Cardiac muscle cell (in vitro differentiated cells and primary cell): ENCODE measurements at regions not wholly inside any gene's neighbourhood (a gene's known extent, or its start where the extent isn't known, plus 50 kb on each side); places are given as distances from the start of the nearest gene placed in this dataset.

Experiments used
- DNase-seq, 2 donors: peaks; one replicate each; pipeline versions ENCODE4 v3.0.0 to v3.0.0-alpha.2; 2010 to 2017; ENCODE audit warnings: low read depth in 1 of 2, low spot score in 1 of 2
- H3K27ac ChIP-seq: fragments of 200-600 bp; sonication (generic); 2 replicates; pipeline ENCODE4 v1.5.1; 2016
- H3K27me3 ChIP-seq: fragments of 200-600 bp; sonication (generic); 2 replicates; pipeline ENCODE4 v1.6.0; 2016; ENCODE audit warnings: control low read depth
- H3K36me3 ChIP-seq: fragments of 200-600 bp; sonication (generic); 2 replicates; pipeline ENCODE4 v1.5.1; 2016; ENCODE audit warnings: control low read depth
- H3K4me1 ChIP-seq: fragments of 200-600 bp; sonication (generic); 2 replicates; pipeline ENCODE4 v1.8.1; 2017; ENCODE audit warnings: low read depth, mild to moderate bottlenecking, mixed run types
- H3K4me3 ChIP-seq: fragments of 200-600 bp; sonication (generic); 2 replicates; pipeline ENCODE4 v1.5.1; 2016; ENCODE audit warnings: mild to moderate bottlenecking
- H3K9me3 ChIP-seq: fragments of 200-600 bp; sonication (generic); 2 replicates; pipeline ENCODE4 v1.5.1; 2017; ENCODE audit warnings: low read depth, mild to moderate bottlenecking, control low read depth
- TF ChIP-seq, protein P1 (sequence below): IDR thresholded peaks from 2 replicates; pipeline ENCODE4 v1.5.1; 2012; ENCODE audit warnings: low read depth, mild to moderate bottlenecking, low read length

DNA sequence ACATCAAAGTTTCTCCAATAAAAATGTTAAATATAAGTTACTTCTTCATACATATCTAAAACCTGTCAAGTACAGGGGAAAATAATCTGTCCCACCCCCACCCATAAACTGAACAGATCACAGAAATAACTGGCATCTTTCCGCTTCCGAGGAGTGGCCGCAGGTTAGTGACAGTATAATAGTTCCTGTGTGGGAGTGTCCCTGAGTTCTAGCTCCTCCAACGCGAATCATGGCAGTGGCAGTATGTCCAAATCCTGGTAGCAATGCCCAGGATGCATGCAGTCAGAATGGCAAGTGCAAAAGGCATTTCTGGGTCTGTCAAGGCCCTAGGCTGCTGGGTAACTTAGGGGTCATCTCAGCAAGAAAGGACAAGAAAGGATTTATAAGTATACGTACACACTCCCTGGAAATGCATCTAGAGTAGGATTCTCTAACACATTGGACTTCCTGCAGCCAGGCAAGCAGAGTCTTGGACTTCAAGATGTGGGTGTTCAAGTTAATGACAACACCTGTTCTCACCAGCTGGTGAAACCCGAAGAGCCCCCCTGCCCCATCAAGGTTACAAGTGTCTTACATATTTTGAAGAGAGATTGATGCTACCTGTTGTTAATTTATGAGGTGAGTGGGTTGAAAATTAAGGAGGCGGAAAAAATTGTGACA is 94.4 kb upstream of the COL1A2 start:
- H3K27ac ChIP-seq: no peak overlapping the region
- peaks cover 22% of the 10 kb centered on the region for H3K4me1 ChIP-seq
- DNase-seq: no peak
- H3K9me3 ChIP-seq: no peaks in the 10 kb centered on the region
- TF ChIP-seq, protein P1, sequence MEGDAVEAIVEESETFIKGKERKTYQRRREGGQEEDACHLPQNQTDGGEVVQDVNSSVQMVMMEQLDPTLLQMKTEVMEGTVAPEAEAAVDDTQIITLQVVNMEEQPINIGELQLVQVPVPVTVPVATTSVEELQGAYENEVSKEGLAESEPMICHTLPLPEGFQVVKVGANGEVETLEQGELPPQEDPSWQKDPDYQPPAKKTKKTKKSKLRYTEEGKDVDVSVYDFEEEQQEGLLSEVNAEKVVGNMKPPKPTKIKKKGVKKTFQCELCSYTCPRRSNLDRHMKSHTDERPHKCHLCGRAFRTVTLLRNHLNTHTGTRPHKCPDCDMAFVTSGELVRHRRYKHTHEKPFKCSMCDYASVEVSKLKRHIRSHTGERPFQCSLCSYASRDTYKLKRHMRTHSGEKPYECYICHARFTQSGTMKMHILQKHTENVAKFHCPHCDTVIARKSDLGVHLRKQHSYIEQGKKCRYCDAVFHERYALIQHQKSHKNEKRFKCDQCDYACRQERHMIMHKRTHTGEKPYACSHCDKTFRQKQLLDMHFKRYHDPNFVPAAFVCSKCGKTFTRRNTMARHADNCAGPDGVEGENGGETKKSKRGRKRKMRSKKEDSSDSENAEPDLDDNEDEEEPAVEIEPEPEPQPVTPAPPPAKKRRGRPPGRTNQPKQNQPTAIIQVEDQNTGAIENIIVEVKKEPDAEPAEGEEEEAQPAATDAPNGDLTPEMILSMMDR: no peak
- no peaks in the 10 kb centered on the region for H3K36me3 ChIP-seq
- H3K27me3 ChIP-seq: no peaks in the 10 kb centered on the region
- no peak overlapping the region for H3K4me3 ChIP-seq

DNA sequence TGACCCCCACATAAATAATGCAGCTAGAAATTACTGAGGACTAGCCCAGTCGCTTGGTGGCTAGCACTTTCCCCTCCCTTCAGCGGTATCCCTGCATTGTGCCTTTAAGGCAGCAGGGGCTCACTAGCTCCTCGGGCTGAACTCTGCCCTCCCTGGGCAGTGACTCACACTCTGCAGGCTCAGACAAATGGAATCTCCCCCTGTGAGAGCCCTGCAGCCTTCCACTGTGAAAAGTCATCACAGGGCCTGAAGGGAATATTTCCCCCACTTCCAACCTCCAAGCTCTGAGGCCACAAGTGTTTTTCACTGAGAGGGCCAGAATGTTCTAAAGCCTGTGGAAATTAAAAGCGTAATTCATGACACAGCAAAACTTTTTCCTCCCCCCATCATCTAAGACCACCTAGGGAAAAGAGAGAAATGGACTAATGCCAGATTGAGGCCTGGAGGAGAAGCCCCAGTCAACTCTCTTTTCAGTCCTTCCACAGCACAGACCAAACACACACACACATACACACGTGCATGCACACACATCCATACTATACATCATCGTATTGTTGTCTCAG is 93.6 kb upstream of the COL1A2 start:
- DNase-seq: peak; percentile 56 to 97
- H3K4me1 ChIP-seq: peaks cover 22% of the 10 kb centered on the region
- no peak overlapping the region for H3K27ac ChIP-seq
- TF ChIP-seq, protein P1: peak; percentile 30
- H3K27me3 ChIP-seq: no peaks in the 10 kb centered on the region
- no peaks in the 10 kb centered on the region for H3K9me3 ChIP-seq
- no peak overlapping the region for H3K4me3 ChIP-seq
- H3K36me3 ChIP-seq: no peaks in the 10 kb centered on the region

DNA sequence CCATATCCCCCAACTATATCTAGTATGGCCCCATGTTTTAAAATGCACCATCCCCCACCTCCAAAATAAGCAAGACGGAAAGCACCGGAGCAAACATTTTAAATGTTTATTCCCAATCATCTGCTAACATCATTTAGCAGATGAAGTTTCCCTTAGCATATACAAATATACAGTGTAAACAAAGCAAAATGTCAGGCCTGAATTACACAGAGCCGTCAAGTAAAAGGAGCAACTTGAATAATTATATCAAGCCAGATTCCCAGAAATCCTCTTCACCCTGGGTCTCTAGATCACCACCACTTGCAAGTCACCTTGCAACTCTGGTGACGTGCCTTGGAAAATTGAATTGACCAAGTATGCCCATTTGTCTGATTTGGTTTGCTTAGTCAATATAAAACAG is 91.6 kb upstream of the COL1A2 start:
- H3K27me3 ChIP-seq: no peaks in the 10 kb centered on the region

DNA sequence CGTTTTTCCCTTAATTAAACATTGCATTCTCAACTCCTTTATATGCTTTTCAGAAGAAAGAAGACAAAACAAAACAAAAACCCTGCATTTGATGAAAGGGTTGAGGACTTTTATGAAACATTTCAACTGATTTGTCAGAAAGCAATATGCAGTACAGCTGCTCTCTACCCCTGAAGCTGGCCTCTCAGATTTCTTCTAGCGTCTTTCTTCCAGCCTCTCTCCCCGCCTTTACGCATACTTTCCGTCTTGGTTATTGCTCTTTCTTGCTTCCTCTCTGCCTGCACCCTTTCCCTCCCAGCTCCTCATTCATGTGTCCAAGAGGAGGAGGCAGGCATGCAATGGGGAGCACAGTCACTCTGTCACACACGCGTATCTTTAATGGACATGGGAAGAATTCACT is 91.0 kb upstream of the COL1A2 start:
- TF ChIP-seq, protein P1: no peak
- H3K36me3 ChIP-seq: no peaks in the 10 kb centered on the region
- no peak overlapping the region for H3K27ac ChIP-seq
- H3K27me3 ChIP-seq: no peaks in the 10 kb centered on the region
- H3K4me1 ChIP-seq: peaks cover 29% of the 10 kb centered on the region
- no peak overlapping the region for H3K4me3 ChIP-seq
- peak; percentile 23 to 87 for DNase-seq
- H3K9me3 ChIP-seq: no peaks in the 10 kb centered on the region

More for the DNA sequence above, 91.6 kb upstream of the COL1A2 start:
- Histone ChIP-seq H3K4me1 (peaks cover 28% of the 10 kb centered on the region), H3K9me3 (no peaks in the 10 kb centered on the region), H3K4me3 (no peak overlapping the region), H3K36me3 (no peaks in the 10 kb centered on the region), H3K27ac (no peak overlapping the region)
- DNase-seq: no peak
- TF ChIP-seq, protein P1: no peak

DNA sequence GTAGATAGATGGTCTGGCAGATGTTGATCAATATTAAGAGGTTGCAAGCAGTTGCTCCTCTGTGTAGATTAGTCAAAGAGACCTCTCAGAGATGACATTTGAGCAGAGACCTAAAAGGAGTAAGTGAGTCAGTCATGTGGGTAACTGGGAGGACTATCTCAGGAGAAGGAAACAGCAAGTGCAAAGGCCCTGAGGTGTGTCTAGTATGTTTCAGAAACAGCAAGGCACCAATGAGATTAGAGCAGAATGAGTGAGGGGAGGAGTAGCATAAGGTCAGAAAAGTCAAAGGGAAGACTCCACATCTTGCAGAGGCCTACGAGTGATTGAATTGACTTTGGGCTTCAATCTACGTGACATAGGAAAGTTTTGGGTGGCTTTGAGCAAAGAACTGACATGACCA is 89.8 kb upstream of the COL1A2 start:
- Histone ChIP-seq H3K9me3 (no peaks in the 10 kb centered on the region), H3K27me3 (no peaks in the 10 kb centered on the region), H3K4me3 (no peak overlapping the region), H3K4me1 (peaks cover 29% of the 10 kb centered on the region), H3K36me3 (no peaks in the 10 kb centered on the region), H3K27ac (no peak overlapping the region)
- TF ChIP-seq, protein P1: no peak
- DNase-seq: no peak
